K562 (cell line): ENCODE measurements at regions not wholly inside any gene's neighbourhood (a gene's known extent, or its start where the extent isn't known, plus 50 kb on each side); places are given as distances from the start of the nearest gene placed in this dataset.

Source experiments
- ATAC-seq: fragments of 200-7000 bp; cut with Tn5 transposase; 3 replicates; pipeline ENCODE4 v1.9.1; 2020; ENCODE audit warnings: moderate library complexity
- BruUV-seq: library from RNA; stranded (reverse); fragments of 400-500 nt; replicated peaks from 2 replicates; lab custom pipeline; 2021; lab: Mats Ljungman, UMichigan
- CTCF ChIA-PET: fragments of 300-600 bp; formaldehyde crosslinking; extraction: SDS; loops from one replicate; lab custom pipeline; 2021; ENCODE audit warnings: low intra/inter-chr PET ratio; lab: Yijun Ruan, JAX
- POLR2A ChIA-PET: fragments of 300-600, 350-650 bp; sonication (Branson Sonifier 250); formaldehyde crosslinking; extraction: SDS; loops from one replicate; lab custom pipeline; 2021; ENCODE audit warnings: antibody characterized with exemption, inconsistent platforms; lab: Yijun Ruan, JAX
- DNase-seq, 4 experiments: peaks; one replicate each; pipeline versions ENCODE4 v3.0.0 to v3.0.0-alpha.2; 2011 to 2018; ENCODE audit warnings: low spot score in 3 of 4, mixed read lengths in 3 of 4; ENCODE audit errors: extremely low read depth in 1 of 4
- FAIRE-seq: peaks from 2 replicates; lab custom pipeline; 2011; peaks lifted over from hg19 to GRCh38; lab: Jason Lieb, UNC
- H2AFZ ChIP-seq: 2 replicates; pipeline ENCODE4 v1.6.0; 2011; ENCODE audit warnings: low read depth, low read length, control low read depth, inconsistent platforms
- H3K27ac ChIP-seq: fragments of 200-600 bp; 3 replicates; pipeline ENCODE4 v1.8.0; 2011; ENCODE audit warnings: low read depth, mild to moderate bottlenecking, control low read depth, inconsistent platforms, low read length, moderate library complexity, mixed read lengths; ENCODE audit errors: extremely low read depth
- H3K27me3 ChIP-seq, 2 experiments: fragments of 300-600 bp in 1 of 2; 2 replicates in 1 of 2; 3 replicates in 1 of 2; pipeline versions ENCODE4 v1.6.0 to v1.8.0; 2011; ENCODE audit warnings: inconsistent platforms in 2 of 2, low read length in 2 of 2, mild to moderate bottlenecking in 1 of 2, mixed read lengths in 1 of 2, moderate library complexity in 1 of 2; ENCODE audit not compliant: control insufficient read depth in 2 of 2, insufficient read depth in 2 of 2
- H3K36me3 ChIP-seq: fragments of 300-600 bp; 3 replicates; pipeline ENCODE4 v1.8.0; 2011; ENCODE audit warnings: mild to moderate bottlenecking, low read length, inconsistent platforms; ENCODE audit not compliant: control insufficient read depth, insufficient read depth
- H3K4me1 ChIP-seq, 2 experiments: fragments of 200-600 bp in 1 of 2; replicated peaks in 1 of 2; 2 replicates in 1 of 2; 3 replicates in 1 of 2; pipeline versions ENCODE4 v1.5.1 to v1.8.0; 2011; ENCODE audit warnings: inconsistent platforms in 2 of 2, low read length in 2 of 2, mild to moderate bottlenecking in 1 of 2, mixed read lengths in 1 of 2, moderate library complexity in 1 of 2; ENCODE audit not compliant: control insufficient read depth in 2 of 2, insufficient read depth in 2 of 2
- H3K4me2 ChIP-seq: 2 replicates; pipeline ENCODE4 v1.6.1; 2011; ENCODE audit warnings: low read length, control low read depth, inconsistent platforms, mixed read lengths; ENCODE audit not compliant: insufficient read depth
- H3K4me3 ChIP-seq: fragments of 200-600 bp; sonication (generic), shearing (Covaris generic); 2 replicates; pipeline ENCODE4 v1.5.1; 2016; ENCODE audit warnings: control low read depth, inconsistent platforms
- H3K79me2 ChIP-seq: fragments of 200-600 bp; 3 replicates; pipeline ENCODE4 v1.8.0; 2011; ENCODE audit warnings: low read length, inconsistent platforms; ENCODE audit not compliant: control insufficient read depth, insufficient read depth
- H3K9ac ChIP-seq, 2 experiments: 2 replicates each; pipeline versions ENCODE4 v1.6.0 to v1.6.1; 2011; ENCODE audit warnings: low read depth in 2 of 2, low read length in 2 of 2, control low read depth in 1 of 2, inconsistent platforms in 1 of 2, mild to moderate bottlenecking in 1 of 2, mixed read lengths in 1 of 2; ENCODE audit not compliant: insufficient read depth in 1 of 2
- H3K9me1 ChIP-seq: one replicate; pipeline ENCODE4 v1.6.0; 2011; ENCODE audit warnings: inconsistent platforms, mild to moderate bottlenecking, low read length, moderate library complexity; ENCODE audit not compliant: control insufficient read depth, insufficient read depth
- H3K9me3 ChIP-seq: replicated peaks from 2 replicates; pipeline ENCODE4 v1.5.1; 2011; ENCODE audit warnings: low read depth, low read length, inconsistent platforms; ENCODE audit not compliant: control insufficient read depth, insufficient read depth
- H4K20me1 ChIP-seq: replicated peaks from 2 replicates; pipeline ENCODE4 v1.6.1; 2011; ENCODE audit warnings: low read length, inconsistent platforms, mixed read lengths; ENCODE audit not compliant: control insufficient read depth, insufficient read depth
- CBFB ChIP-seq: sonication (generic); formaldehyde crosslinking; IDR thresholded peaks from 2 replicates; pipeline ENCODE4 v1.4.0; 2020; ENCODE audit warnings: mild to moderate bottlenecking, missing genetic modification reagents
- CHCHD3 ChIP-seq: fragments of 250-450 bp; sonication (Bioruptor Pico); IDR thresholded peaks from 2 replicates; pipeline ENCODE4 v2.1.2; 2022; ENCODE audit warnings: mild to moderate bottlenecking
- E2F3 ChIP-seq: fragments of 250-450 bp; sonication (Bioruptor Pico); IDR thresholded peaks from 2 replicates; pipeline ENCODE4 v1.4.0; 2020; ENCODE audit warnings: mild to moderate bottlenecking
- GABPA ChIP-seq: fragments of 200-800 bp; sonication (Bioruptor generic); conservative IDR thresholded peaks from 2 replicates; pipeline ENCODE4 v1.6.1; 2016; ENCODE audit warnings: low read depth, missing genetic modification characterization, missing compliant biosample characterization
- ILK ChIP-seq: fragments of 450-650 bp; IDR thresholded peaks from 2 replicates; pipeline ENCODE4 v1.6.1; 2016; ENCODE audit warnings: missing genetic modification characterization, low read depth, mild to moderate bottlenecking, missing compliant biosample characterization, moderate library complexity, borderline replicate concordance
- KLF13 ChIP-seq: fragments of 450-650 bp; IDR thresholded peaks from 2 replicates; pipeline ENCODE4 v1.6.1; 2016; ENCODE audit warnings: missing genetic modification characterization, low read depth, mild to moderate bottlenecking, missing compliant biosample characterization, moderate library complexity, borderline replicate concordance
- MEF2D ChIP-seq: conservative IDR thresholded peaks from 2 replicates; pipeline ENCODE4 v1.6.1; 2016; ENCODE audit warnings: low read depth, missing genetic modification characterization, missing compliant biosample characterization
- PTTG1 ChIP-seq: fragments of 450-650 bp; IDR thresholded peaks from 2 replicates; pipeline ENCODE4 v1.6.1; 2016; ENCODE audit warnings: low read depth, mild to moderate bottlenecking, missing genetic modification characterization, missing compliant biosample characterization
- RBM22 ChIP-seq: fragments of 200-400 bp; formaldehyde crosslinking; IDR thresholded peaks from 2 replicates; pipeline ENCODE4 v1.6.1; 2018; ENCODE audit warnings: low read length, low read depth; ENCODE audit not compliant: poor library complexity, severe bottlenecking
- TRIM28 ChIP-seq: fragments of 450-650 bp; IDR thresholded peaks from 2 replicates; pipeline ENCODE4 v1.6.1; 2017
- ZBTB33 ChIP-seq: sonication (generic); formaldehyde crosslinking; IDR thresholded peaks from 2 replicates; pipeline ENCODE4 v1.8.1; 2023; ENCODE audit warnings: mild to moderate bottlenecking, missing genetic modification reagents
- ZFPM2 ChIP-seq: fragments of 250-450 bp; sonication (Bioruptor Pico); IDR thresholded peaks from 2 replicates; pipeline ENCODE4 v1.5.1; 2022; ENCODE audit warnings: mild to moderate bottlenecking
- ZNF23 ChIP-seq: fragments of 250-450 bp; sonication (Bioruptor Pico); IDR thresholded peaks from 2 replicates; pipeline ENCODE4 v1.4.0; 2020; ENCODE audit warnings: mild to moderate bottlenecking
- ZSCAN32 ChIP-seq: fragments of 450-650 bp; formaldehyde crosslinking; IDR thresholded peaks from 2 replicates; pipeline ENCODE4 v1.4.0; 2020; ENCODE audit warnings: mild to moderate bottlenecking, moderate library complexity
- WGBS: fragments of 100-300 bp; shearing (Covaris generic); methylation state at CpG from one replicate; pipeline ENCODE4 v1.1.6; 2016; ENCODE audit warnings: low coverage, mixed read lengths; ENCODE audit not compliant: insufficient coverage; ENCODE audit errors: missing lambda C conversion rate; 5-methylcytosine and 5-hydroxymethylcytosine counted together
- in situ Hi-C: fragments of 300-500 bp; cut with MboI; formaldehyde crosslinking; loops from 4 replicates; pipeline ENCODE4 v1.15.0; 2018; ENCODE audit warnings: inconsistent platforms, mixed read lengths
- intact Hi-C: fragments of 100-400 bp; cut with micrococcal nuclease; formaldehyde crosslinking; loops from 2 replicates; pipeline ENCODE4 v1.14.2; 2022
- TF ChIP-seq, protein P1 (sequence below): fragments of 450-650 bp; IDR thresholded peaks from 2 replicates; pipeline ENCODE4 v1.6.1; 2014; ENCODE audit warnings: low read depth, mild to moderate bottlenecking, moderate library complexity, borderline replicate concordance
- TF ChIP-seq, protein P2 (sequence below): sonication (generic); formaldehyde crosslinking; IDR thresholded peaks from 2 replicates; pipeline ENCODE4 v1.9.0; 2022; ENCODE audit warnings: mild to moderate bottlenecking, missing genetic modification reagents
- TF ChIP-seq, protein P3 (sequence below): fragments of 250-450 bp; sonication (Bioruptor Pico); IDR thresholded peaks from 2 replicates; pipeline ENCODE4 v1.5.0; 2022; ENCODE audit warnings: mild to moderate bottlenecking

DNA sequence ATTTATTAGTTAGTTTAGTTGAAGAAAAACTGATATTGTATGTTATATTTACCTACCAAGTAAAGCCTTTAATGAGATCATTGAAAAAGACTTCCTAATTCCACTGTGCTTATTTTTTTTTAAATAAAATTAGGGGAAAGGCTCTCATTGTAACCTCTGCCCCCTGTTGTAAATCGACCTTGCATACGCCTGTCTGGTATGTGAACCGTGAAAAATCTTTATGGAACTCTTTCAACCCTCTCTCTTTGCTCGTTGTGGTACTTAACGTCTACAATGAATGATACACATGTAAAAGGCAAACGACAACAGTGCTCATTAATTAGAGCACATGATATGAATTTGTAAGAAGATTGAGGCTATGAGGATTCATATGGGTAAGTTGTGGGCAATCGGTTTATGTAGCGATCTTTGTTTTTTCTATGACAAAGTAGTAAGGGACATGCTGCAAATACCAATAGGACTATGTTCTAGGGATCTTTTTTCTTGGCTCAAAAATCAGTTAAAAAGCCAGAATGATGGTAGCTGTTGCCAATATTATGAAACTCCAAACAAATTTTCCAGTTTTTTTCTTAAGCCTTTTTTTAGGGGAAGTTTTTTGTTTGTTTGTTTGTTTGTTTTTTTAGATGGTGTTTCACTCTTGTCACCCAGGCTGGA, 119.0 kb upstream of the MCHR2 start:
- no peak overlapping the region for H3K9ac ChIP-seq
- ChIA-PET POLR2A (no interaction called here), CTCF (no interaction called here)
- intact Hi-C loops (loop anchor here (10.0 kb wide), 1 partner anchor 462 kb away; no protein-coding TSS in a partner anchor), in situ Hi-C loops (loop anchor here (10.0 kb wide), 1 partner anchor 552 kb away; no protein-coding TSS in a partner anchor)
- H2AFZ ChIP-seq: no peak overlapping the region
- no peaks in the 10 kb centered on the region for H3K36me3 ChIP-seq
- H3K9me3 ChIP-seq: no peaks in the 10 kb centered on the region
- H3K4me1 ChIP-seq: no peaks in the 10 kb centered on the region
- no peak overlapping the region for H3K4me3 ChIP-seq
- FAIRE-seq (no peak), DNase-seq (no peak), ATAC-seq (no peak)
- H4K20me1 ChIP-seq: no peaks in the 10 kb centered on the region
- no peaks in the 10 kb centered on the region for H3K79me2 ChIP-seq
- no peak overlapping the region for H3K4me2 ChIP-seq
- 1% methylated on average over 8 of the region's 8 CpGs for WGBS
- no peak overlapping the region for H3K27ac ChIP-seq
- H3K27me3 ChIP-seq: peaks cover 0 to 6% of the 10 kb centered on the region in 2 experiments; a peak in 1 of 5 replicates
- H3K9me1 ChIP-seq: no peaks in the 10 kb centered on the region
- BruUV-seq: no TSS peak
- no peak for TF ChIP-seq E2F3 (CRISPR knock-in tag)
- TF ChIP-seq RBM22: no peak
- TF ChIP-seq ZBTB33: no peak
- no peak for TF ChIP-seq ZFPM2 (CRISPR knock-in tag)
- no peak for TF ChIP-seq KLF13 (tag)
- TF ChIP-seq, protein P1, sequence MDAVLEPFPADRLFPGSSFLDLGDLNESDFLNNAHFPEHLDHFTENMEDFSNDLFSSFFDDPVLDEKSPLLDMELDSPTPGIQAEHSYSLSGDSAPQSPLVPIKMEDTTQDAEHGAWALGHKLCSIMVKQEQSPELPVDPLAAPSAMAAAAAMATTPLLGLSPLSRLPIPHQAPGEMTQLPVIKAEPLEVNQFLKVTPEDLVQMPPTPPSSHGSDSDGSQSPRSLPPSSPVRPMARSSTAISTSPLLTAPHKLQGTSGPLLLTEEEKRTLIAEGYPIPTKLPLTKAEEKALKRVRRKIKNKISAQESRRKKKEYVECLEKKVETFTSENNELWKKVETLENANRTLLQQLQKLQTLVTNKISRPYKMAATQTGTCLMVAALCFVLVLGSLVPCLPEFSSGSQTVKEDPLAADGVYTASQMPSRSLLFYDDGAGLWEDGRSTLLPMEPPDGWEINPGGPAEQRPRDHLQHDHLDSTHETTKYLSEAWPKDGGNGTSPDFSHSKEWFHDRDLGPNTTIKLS: no peak
- TF ChIP-seq CHCHD3: no peak
- TF ChIP-seq ZSCAN32 (CRISPR knock-in tag): no peak
- TF ChIP-seq PTTG1: no peak
- no peak for TF ChIP-seq GABPA
- TF ChIP-seq MEF2D (tag): no peak
- TF ChIP-seq ILK (tag): no peak
- TF ChIP-seq, protein P2, sequence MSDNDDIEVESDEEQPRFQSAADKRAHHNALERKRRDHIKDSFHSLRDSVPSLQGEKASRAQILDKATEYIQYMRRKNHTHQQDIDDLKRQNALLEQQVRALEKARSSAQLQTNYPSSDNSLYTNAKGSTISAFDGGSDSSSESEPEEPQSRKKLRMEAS (CRISPR knock-in tag): no peak
- no peak for TF ChIP-seq CBFB (CRISPR knock-in tag)
- TF ChIP-seq ZNF23: no peak
- TF ChIP-seq TRIM28: no peak
- TF ChIP-seq, protein P3, sequence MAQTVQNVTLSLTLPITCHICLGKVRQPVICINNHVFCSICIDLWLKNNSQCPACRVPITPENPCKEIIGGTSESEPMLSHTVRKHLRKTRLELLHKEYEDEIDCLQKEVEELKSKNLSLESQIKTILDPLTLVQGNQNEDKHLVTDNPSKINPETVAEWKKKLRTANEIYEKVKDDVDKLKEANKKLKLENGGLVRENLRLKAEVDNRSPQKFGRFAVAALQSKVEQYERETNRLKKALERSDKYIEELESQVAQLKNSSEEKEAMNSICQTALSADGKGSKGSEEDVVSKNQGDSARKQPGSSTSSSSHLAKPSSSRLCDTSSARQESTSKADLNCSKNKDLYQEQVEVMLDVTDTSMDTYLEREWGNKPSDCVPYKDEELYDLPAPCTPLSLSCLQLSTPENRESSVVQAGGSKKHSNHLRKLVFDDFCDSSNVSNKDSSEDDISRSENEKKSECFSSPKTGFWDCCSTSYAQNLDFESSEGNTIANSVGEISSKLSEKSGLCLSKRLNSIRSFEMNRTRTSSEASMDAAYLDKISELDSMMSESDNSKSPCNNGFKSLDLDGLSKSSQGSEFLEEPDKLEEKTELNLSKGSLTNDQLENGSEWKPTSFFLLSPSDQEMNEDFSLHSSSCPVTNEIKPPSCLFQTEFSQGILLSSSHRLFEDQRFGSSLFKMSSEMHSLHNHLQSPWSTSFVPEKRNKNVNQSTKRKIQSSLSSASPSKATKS (CRISPR knock-in tag): no peak
